Hepatic stellate cell (primary cell): ENCODE measurements at regions not wholly inside any gene's neighbourhood (a gene's known extent, or its start where the extent isn't known, plus 50 kb on each side); places are given as distances from the start of the nearest gene placed in this dataset.

ENCODE experiments used
- DNase-seq: peaks from one replicate; pipeline ENCODE4 v3.0.0; 2011; ENCODE audit warnings: low spot score

DNA sequence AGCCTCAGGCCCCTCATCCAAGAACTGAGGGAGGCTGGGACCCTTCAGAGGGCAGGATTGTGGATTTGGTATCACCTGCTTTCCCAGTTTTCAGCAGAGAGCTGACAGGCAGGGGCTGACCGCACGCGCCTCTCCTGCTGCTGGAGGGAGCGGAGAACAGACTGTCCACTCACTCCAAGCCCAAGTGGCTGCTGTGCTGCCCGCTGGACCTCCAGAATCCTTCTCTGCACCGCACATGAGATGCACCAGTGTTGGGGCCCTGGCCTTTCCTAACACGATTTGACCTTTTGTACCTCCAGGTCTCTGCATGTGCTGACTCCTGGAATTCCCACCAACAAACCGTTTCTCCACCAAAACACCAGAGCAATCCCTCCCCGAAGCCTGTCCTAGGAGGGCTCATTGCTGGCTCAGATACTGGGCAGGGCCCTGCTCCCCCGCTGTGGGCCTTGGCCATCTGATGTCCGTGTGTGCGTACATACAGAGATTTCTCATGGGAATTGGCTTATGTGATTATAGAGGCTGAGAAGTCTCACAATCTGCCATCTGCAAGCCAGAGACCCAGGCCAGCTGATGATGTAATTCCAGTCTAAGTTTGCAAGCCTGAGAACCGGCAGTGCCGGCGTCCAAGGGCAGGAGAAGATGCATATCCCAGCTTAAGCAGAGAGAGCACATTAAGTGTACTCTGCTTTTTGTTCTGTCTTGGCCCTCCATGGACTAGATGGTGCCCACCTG, 141.7 kb downstream of the GADD45G start:
- no peak for DNase-seq

DNA sequence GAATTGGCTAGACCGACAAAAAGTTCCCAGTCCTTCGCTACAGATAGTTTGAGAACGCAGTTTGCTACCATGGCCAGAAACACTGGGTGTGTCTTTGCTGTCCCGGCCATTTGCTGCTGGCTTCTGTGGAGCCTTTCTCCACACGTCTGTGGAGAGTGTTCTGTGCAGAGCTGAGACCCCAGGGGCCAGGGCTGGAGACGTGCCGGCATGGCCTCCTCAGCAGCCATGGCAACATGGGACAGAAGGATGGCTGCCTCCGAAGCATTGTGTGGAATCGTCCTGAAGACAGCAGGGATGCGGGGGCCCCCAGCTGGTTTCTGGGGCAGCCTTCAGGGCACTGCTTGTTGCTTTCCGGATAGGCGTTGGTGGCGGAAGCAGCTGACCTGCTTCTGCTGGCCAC, 142.8 kb downstream of the GADD45G start:
- DNase-seq, result no peak

DNA sequence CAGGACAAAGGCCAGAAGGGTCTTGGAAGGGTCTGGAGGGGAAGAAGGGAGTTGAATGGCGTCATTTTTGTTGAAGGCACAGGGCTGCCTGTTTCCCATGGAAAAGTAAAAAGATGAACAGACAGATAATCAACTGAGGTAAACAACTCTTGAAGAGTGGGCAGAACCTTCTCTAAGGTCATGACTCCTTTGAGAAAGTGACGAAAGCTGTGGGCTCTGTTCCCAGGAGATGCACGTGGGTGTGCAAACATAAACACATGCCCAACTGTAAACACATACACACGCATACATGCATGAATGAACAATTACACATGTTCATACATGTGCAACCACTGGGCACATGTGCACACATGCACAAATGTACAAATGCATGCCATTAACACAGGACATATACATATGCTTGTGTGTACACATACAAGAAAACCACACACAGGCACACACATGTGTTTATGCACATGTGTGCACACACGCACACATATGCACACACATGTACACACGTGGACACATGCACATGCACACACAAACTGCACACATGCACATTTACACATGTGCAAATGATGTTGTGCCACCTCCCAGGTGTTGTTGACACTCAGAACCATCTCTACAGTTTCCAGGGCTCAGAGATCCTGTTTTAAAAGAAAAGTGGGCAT, 143.3 kb downstream of the GADD45G start:
- no peak for DNase-seq

DNA sequence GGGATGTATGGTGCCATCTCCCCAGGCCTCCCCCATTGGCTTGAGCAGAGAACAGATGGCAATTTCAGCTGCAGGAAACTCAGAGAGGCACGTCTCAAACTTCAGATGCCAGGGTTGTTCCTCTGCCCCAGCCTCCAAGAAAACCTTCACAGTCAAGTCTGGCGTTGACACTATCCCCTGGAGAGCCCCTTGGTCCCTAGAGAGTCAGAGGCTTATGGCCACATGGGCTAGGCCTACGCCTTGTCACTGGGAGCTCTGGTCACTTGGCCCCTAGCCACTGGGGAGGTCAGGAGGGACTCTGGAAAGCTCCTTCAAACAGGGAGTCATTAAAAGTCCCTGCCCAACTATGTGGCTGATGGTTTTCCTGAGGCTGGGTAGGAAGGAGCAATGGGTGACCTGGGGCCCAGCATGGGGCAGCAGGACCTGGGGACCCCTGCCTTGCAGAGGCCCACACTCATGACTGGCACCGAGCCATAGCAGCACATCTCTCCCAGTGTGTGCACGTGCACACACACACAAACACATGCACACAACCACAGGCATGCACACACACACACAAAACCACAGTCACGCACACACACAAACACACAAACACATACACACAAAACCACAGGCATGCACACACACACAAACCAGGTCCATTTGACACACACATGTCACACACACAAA, 144.2 kb downstream of the GADD45G start:
- DNase-seq, result no peak

DNA sequence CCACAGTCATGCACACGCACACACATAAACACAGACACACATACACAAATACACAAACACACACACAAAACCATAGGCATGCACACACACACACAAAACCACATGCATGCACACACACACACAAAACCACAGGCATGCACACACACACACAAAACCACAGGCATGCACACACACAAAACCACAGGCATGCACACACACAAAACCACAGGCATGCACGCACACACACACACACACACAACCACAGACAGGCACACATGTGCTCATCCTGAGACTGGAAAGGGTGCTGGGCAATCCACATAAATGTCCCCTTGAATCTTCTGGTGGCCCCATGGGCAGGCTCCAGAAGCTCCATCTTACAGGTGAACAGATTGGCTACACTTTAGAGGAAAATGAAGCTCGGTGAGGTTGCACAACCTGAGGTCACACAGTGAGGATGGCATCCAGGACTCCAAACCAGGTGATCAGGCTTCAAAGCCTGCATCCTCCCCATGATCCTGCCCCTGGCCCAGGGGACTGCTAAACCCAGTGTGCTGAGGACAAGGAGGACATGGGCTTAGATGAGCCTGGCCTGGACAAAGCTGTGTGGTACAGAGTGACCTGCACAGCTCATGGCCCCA, 144.8 kb downstream of the GADD45G start:
- no peak for DNase-seq

DNA sequence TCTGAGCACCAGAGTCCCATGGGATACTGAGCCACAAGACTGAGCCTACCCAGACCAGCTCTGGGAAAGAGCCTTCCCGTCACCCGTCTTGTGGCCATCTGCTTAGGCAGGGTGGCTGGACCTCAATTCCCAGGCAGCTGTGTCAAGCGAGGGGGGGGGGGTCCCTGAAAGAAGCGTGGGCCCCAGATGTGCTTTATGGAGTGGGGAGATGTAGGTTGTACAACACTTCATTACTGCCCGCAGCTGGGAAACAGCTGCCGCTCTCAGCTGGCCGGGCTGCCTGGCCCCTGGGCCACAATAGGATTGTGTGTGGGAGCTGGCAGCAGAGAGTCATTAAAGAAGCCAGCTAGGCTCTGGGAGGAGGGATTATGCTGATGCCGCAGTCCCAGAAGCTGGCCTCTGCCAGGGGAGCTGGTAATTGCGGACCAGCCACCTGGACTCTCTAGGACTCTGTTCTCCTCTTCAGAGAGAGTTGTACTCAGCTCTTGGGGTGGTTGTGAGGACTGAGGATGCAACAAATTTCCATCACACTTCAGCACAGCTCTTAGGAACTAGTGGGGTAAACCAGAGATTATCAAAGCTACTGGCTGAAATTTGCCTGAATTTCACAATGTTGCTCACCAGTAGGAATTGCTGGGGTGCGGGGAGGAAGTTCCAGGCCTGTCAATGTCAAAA, 145.4 kb downstream of the GADD45G start:
- no peak for DNase-seq

DNA sequence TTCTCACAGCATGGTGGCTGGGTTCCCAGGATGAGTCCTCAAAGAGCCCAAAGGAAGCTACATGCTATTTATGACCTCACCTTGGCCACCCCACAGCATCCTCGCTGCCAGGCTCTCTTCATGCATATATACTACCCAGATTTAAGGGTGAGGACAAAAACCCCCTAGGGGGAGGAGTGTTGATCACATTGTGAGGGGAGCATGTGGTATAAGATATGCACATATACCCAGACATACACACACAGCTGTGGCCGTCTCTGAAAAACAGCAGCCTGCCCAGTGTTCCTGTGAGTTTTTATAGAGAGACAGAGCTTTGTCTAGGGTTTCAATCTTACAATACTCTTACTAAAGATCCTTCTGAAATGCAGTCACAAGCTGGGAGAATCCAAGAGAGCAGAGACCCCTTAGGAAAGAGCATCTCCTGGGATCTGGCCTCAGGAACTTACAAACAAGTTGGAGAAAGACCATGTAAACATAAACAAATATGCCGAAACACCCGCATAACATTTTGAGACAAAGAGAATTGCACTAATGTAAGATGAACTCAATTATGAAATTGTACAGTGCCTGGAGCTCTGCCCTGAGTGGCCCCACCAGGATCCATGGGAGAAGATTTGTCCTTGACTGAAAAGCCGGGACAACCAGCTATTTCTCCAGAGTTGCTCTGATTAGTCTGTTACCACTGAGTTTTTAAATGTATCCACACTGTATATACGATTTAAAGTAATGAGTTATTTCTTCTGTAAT, 146.4 kb downstream of the GADD45G start:
- DNase-seq, result no peak

DNA sequence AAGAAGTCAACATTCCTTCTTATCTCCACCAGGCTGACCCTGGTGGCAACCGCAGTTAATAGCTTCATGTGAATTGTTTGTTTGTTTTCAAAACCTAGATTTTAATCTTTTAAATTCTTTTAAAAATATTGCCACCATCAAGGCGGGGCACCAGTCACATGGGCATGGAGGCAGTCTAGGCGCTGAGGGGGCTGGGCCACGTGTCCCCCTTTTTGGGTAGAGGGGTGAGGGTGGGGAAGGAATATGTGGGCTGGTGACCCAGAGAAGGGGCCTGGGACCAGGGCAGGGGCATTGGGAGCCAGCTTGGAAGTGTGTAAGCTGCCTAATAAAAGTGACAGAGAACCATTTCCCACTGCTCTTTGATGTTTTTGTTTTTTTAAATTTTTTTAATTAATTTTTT, 147.3 kb downstream of the GADD45G start:
- DNase-seq, result no peak

DNA sequence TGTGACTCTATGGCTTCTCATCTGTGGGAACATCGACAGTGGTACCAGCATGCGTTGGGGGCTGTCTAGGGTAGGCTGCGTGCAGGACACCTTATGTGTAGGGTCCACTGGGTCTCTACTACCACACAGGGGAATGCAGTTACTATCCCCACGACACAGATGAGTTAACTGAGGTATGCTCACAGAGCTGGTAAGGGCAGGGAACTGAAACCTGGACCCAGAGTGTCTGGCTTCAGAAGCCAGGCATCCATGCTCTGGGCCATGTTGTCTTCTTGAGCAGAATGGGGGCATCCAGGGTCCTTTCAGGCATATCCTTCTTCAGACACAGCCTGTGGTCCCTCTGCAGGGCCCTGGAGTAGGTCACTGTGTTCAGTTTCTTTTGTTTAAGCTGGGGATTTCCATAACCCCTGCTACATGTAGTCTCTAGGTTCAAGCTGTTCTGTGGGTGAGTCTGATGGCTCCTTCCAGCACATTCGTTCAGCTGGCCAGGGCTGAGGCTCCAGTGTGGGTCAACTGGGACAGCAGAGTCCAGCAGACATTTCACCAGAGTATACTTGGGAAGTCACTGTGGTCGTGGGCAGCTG, 148.8 kb downstream of the GADD45G start:
- DNase-seq, result no peak

DNA sequence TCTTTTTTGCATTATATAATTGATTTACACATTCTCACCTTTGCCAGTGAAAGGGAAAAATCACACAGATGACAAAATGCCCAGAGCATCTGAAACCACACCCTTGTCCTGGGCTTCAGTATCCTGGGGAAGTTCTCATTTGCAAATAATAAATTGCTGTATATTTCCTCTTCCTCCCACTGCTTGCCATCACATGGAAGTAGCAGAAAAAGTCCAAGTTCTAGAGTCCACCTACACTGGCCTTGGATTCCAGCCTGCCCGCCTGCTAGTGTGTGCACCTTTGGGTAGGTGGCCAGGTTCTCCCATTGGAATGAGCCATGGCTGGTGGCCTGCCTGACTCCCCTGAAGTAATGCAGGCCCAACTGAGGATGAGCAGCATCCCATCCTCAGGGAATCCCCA, 149.4 kb downstream of the GADD45G start:
- DNase-seq, result no peak

DNA sequence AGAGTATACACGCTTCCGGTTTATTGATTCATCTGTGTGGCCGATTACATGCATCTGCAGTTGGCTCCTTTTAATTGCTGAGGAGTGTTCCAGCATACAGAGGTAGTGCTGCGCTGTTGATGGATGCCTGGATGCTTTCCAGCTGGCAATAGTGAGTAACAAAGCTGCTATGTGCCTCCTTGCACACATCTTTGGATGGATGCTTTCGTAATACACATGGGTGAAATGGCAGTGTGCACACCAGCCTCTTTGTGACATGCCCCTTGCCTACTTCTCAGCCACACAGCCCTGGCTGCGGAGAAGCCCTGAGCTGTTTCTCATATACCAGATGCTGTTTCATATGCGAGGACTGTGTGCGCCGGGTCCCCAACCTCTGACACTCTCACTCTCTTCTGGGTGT, 151.0 kb downstream of the GADD45G start:
- DNase-seq, result no peak

DNA sequence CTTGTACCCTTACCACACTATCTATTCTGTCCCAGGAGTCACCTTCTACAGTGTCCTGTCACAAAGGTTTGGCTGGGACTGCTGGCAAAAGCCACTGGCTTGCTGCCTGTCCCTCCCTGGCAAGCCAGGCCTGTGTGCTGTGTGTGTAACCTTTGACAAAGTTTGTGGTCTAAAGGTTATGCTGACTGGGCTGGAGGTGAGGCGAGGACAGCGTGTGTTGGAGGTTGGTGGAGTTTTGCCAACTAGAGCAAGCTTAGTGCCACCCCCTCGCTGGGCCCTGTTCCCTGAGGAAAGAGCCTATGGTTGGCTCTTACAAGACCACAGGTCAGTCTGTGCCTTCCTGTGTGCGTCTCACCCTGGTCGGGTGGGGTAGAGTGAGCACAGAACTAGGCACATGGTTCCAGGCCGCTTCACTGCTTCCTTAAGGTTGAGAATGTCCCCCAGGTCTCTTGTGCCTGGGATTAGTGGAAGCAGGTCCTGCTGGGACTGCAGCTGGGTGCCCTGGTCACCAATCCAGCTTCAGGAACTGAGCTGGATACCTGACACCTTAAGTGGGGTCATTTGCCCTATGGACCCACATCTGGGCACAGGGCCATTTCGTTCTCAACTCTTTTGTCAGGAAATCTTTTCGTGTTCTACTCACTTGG, 152.2 kb downstream of the GADD45G start:
- no peak for DNase-seq

DNA sequence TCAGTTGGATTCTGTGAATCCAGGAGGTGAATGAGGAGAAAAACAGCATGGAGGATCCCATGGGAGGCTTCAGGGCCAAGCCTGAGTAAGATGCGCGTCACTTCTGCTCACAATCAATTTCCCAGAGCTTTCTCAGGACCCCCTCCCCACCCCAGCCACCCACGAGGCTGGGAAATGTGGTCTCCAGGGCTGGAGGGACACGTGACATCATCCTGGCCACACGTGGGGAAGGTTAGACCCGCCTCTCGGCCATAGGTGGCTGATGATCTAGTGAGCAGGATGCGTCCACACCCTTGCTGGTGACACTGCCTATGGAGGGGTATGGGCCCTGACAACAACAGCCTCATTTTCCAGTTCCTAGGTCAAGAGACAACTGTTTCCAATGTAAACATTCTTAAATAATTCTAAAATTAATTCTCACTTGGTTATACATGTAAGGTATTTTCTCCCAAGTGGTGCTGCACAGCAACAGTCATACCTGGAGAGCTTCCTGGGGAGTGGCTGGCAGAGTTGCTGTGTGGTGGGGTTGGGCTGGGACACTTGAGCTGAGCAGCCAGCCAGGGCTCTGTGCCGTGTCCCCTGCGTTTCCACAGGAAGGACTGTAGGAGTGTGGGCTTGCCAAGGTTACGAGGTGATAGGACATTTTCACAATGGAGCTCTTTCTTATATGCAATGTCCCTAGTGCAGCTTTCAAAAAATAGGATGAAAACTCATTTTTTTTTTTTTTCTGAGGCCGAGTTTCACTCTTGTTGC, 153.1 kb downstream of the GADD45G start:
- DNase-seq, result no peak

DNA sequence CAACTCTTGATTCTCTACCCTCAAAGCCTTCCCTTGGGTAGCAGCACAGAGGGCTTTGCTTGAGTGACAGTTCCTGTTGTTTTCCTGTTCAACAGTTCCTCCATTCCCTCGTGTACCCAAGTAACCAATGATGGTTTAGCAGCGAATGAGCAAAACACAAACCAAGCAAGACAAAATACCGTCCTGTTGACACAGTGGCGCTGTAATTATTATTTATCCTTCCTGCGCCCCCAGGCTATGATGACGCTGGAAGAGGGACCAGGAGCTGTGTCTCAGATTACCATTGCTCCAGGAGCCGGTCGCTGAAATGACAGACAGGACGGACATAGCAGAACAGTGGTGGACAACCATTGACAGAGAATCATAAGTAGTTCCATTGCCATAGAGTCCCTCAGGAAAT, 154.8 kb downstream of the GADD45G start:
- DNase-seq, result no peak

DNA sequence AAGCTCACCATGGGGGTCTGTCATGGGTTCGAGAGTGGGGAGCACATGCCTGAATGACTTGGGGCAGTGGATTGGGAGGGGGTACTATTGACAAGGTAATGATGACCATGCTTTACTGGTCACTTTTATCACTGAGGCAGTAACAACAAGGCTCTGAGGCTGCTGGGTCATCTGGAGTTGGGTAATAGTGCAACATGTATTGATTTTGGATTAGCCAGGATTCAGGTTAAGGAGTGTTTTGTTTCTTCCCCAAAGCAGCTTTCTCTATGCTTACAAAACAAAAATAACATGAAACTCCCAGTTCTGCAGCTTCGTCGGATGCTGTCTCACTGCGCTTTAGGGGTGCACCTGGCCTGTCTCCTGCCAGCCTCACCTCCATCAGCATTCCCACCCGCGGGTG, 155.3 kb downstream of the GADD45G start:
- DNase-seq, result no peak

DNA sequence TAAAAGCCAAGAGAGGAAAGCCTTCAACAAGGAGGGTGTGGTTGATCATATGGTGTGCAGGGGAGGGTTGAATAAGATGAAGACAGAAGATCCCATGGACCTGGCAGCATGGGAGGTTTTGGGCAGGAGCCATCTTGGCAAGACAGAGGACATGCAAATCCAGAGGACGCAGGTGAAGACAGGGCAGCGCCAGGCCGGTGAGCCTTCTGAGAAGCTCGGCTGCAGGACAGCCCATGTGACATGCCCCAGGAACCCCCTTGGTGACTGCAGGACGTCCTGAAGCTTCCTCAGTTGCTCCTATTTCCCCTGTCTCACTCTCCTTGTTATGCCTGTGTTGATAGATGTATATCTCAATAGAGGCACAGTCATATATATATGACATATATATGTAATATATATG, 159.4 kb downstream of the GADD45G start:
- DNase-seq, result no peak

DNA sequence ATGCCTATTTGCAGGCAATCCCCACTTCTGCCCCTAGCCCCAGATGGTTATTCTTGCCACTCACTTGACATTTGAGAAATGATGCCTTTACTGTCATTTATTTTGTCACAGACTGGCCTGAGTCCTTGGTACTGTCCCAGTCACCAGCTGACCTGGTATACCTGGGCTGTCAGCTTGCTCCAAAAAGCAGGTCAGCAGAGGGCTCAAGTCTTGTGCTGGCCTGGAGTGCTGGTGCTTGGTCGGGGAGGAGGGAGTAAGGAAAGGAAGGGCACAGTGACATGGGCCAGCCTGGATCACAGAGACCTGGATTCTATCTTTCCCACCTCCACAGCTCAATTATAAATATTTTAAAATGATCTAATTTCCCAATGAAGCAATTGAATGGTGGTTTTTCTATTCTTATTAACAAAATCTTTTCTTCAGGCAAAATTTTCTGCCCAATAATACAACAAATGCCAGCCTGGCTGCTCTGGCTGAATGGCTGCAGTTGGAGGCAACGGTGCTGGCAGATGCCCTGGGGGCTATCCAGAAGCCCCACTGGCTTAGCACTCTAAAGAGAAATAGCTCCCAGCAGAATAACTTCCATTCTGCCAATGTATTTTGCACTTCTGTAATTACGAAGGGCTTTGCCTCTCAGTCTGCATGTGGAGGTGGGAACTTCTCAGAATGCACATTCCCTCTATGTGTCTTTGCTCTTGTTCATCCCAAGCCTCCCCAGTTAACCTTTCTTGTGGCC, 160.6 kb downstream of the GADD45G start:
- DNase-seq, result no peak

DNA sequence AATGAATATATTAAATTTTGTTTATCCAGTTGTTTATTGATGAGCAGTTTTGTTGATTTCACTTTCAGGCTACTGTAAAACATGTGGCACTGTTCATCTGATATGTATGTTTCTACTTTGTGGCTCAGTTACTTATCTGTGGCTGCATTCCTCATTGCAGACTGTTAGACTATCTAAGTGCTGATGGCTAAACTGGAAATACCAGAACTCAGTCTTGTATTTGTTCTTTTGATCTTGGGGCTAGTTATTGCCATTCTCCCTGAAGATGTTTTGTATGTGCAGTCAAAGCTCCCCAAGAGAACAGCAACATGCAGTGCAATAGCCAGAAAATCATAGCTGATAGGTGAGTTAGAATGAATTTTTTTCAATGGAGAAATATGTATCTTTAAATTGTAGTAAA, 162.2 kb downstream of the GADD45G start:
- no peak for DNase-seq

DNA sequence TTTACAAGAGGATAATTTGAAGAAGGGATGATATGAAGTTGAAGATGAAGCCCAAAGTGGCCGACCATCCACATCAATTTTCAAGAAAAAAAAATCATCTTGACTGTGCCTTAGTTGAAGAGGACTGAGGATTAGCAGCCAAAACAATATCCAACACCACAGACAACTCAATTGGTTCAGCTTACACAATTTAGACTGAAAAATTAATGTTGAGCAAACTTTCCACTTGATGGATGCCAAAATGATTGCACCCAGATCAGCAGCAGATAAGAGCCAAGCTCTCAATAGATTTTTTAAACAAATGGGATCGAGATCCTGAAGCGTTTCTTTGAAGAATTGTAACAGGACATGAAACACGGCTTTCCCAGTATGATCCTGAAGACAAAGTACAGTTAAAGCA, 163.2 kb downstream of the GADD45G start:
- DNase-seq, result no peak
